ENCODE measurements at regions not wholly inside any gene's neighbourhood (a gene's known extent, or its start where the extent isn't known, plus 50 kb on each side); places are given as distances from the start of the nearest gene placed in this dataset.

DNA sequence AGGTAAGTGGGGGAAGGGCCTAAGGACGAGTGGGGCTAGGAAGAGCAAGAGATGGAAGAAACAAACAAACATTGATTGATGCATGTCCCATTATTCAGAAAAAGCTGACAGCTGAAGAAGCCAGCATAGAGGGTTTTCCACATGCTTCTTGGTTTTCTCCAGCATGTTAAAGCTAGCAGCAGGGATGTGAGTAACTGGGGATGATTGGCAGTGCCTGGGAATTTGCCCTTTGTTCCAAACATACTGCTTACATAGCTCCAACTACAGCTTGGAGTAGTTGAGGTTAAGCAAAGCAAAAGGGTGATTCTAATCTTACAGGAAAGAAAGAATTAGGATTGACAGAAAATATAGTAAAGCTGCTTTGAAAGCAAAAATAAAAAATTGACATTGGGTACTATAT, 68.0 kb upstream of the IFNG-AS1 start:
- Histone ChIP-seq H3K27ac (ENCODE audit: low read depth, low read length) (no peak overlapping the region), H3F3A (ENCODE audit: insufficient read depth) (no peaks in the 10 kb centered on the region), H3K27me3 (ENCODE audit: low read length) (no peaks in the 10 kb centered on the region), H4K20me1 (ENCODE audit: low read depth, low read length) (no peaks in the 10 kb centered on the region), H3K4me2 (ENCODE audit: low read depth, low read length, poor library complexity, severe bottlenecking) (no peak overlapping the region), H3K9me2 (replicated peaks; ENCODE audit: insufficient read depth, low read length) (no peaks in the 10 kb centered on the region), H3K9ac (ENCODE audit: low read length) (no peak overlapping the region), H3K4me3 (ENCODE audit: insufficient read depth, low read length, poor library complexity, severe bottlenecking) (no peak overlapping the region), H2AFZ (ENCODE audit: low read depth, low read length, severe bottlenecking) (no peak overlapping the region), H3K79me2 (ENCODE audit: insufficient read depth, low read length) (no peaks in the 10 kb centered on the region), H3K9me3 (ENCODE audit: insufficient read depth, low read length) (no peaks in the 10 kb centered on the region), H3K36me3 (ENCODE audit: low read length) (no peaks in the 10 kb centered on the region)
- TF ChIP-seq, protein P1, sequence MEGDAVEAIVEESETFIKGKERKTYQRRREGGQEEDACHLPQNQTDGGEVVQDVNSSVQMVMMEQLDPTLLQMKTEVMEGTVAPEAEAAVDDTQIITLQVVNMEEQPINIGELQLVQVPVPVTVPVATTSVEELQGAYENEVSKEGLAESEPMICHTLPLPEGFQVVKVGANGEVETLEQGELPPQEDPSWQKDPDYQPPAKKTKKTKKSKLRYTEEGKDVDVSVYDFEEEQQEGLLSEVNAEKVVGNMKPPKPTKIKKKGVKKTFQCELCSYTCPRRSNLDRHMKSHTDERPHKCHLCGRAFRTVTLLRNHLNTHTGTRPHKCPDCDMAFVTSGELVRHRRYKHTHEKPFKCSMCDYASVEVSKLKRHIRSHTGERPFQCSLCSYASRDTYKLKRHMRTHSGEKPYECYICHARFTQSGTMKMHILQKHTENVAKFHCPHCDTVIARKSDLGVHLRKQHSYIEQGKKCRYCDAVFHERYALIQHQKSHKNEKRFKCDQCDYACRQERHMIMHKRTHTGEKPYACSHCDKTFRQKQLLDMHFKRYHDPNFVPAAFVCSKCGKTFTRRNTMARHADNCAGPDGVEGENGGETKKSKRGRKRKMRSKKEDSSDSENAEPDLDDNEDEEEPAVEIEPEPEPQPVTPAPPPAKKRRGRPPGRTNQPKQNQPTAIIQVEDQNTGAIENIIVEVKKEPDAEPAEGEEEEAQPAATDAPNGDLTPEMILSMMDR (IDR thresholded peaks at IDR 0.05; ENCODE audit: insufficient read depth, low read length, poor library complexity, severe bottlenecking), result no peak
- no peak for TF ChIP-seq EZH2phosphoT487 (conservative IDR thresholded peaks at IDR 0.05; ENCODE audit: low read length)

DNA sequence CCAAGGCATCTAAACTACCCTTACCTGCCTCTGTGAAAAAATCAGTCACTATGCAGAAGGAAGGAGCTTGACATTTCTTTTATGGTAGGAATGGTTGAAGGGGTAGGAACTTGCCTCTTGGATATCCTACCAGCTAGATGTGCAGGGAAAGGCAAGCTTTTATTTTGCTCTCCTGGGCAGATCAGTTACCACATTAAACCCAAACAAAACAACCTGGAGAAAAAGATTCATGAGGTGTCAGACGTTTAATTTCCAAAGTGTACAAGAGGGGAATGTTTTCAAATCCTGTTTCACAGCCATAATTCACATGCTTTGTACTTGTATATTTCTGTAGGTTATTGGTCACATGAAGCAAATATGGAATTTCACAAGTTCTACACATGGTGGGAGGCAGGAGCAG, 67.0 kb upstream of the IFNG-AS1 start:
- Histone ChIP-seq H3K4me3 (ENCODE audit: insufficient read depth, low read length, poor library complexity, severe bottlenecking) (no peak overlapping the region), H3K27ac (ENCODE audit: low read depth, low read length) (no peak overlapping the region), H3F3A (ENCODE audit: insufficient read depth) (no peaks in the 10 kb centered on the region), H3K4me2 (ENCODE audit: low read depth, low read length, poor library complexity, severe bottlenecking) (no peak overlapping the region), H2AFZ (ENCODE audit: low read depth, low read length, severe bottlenecking) (no peak overlapping the region), H3K9me2 (replicated peaks; ENCODE audit: insufficient read depth, low read length) (no peaks in the 10 kb centered on the region), H3K9ac (ENCODE audit: low read length) (no peak overlapping the region), H3K27me3 (ENCODE audit: low read length) (no peaks in the 10 kb centered on the region), H3K9me3 (ENCODE audit: insufficient read depth, low read length) (no peaks in the 10 kb centered on the region), H4K20me1 (ENCODE audit: low read depth, low read length) (no peaks in the 10 kb centered on the region), H3K36me3 (ENCODE audit: low read length) (no peaks in the 10 kb centered on the region), H3K79me2 (ENCODE audit: insufficient read depth, low read length) (no peaks in the 10 kb centered on the region)
- TF ChIP-seq EZH2phosphoT487 (conservative IDR thresholded peaks at IDR 0.05; ENCODE audit: low read length), result no peak
- TF ChIP-seq, protein P1 (IDR thresholded peaks at IDR 0.05; ENCODE audit: insufficient read depth, low read length, poor library complexity, severe bottlenecking), result no peak

DNA sequence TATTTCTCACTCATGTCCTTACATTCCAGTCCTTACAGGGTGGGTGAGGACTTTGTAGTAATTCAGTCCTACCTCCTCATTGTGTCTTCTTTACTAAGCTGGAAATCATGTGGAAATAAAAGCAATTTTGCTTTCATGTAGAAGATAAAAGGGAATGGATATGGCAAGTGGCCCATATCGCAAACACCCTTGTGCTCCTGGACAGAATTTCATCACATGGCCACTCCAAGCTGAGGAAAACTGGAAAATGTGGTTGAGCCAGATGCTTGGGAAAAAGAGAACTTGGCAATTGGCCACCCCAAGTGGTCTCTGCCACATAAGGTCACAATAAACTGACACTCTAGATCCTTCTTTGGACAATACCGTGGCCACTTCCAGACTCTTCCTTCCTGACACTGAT, 64.2 kb upstream of the IFNG-AS1 start:
- TF ChIP-seq EZH2phosphoT487 (conservative IDR thresholded peaks at IDR 0.05; ENCODE audit: low read length), result no peak
- TF ChIP-seq, protein P1 (IDR thresholded peaks at IDR 0.05; ENCODE audit: insufficient read depth, low read length, poor library complexity, severe bottlenecking), result no peak
- H3K27ac ChIP-seq (ENCODE audit: low read depth, low read length), result no peak overlapping the region
- H3K4me3 ChIP-seq (ENCODE audit: insufficient read depth, low read length, poor library complexity, severe bottlenecking), result no peak overlapping the region

More for the DNA sequence above, 64.2 kb upstream of the IFNG-AS1 start:
- Histone ChIP-seq H3K36me3 (ENCODE audit: low read length) (no peaks in the 10 kb centered on the region), H3K9ac (ENCODE audit: low read length) (no peak overlapping the region), H3K79me2 (ENCODE audit: insufficient read depth, low read length) (no peaks in the 10 kb centered on the region), H3K4me2 (ENCODE audit: low read depth, low read length, poor library complexity, severe bottlenecking) (no peak overlapping the region), H4K20me1 (ENCODE audit: low read depth, low read length) (no peaks in the 10 kb centered on the region), H2AFZ (ENCODE audit: low read depth, low read length, severe bottlenecking) (no peak overlapping the region), H3F3A (ENCODE audit: insufficient read depth) (no peaks in the 10 kb centered on the region), H3K9me3 (ENCODE audit: insufficient read depth, low read length) (no peaks in the 10 kb centered on the region), H3K9me2 (replicated peaks; ENCODE audit: insufficient read depth, low read length) (no peaks in the 10 kb centered on the region), H3K27me3 (ENCODE audit: low read length) (no peaks in the 10 kb centered on the region)

Data from SU-DHL-6 (cell line).